Iris pigment epithelial cell (primary cell): ENCODE measurements at regions not wholly inside any gene's neighbourhood (a gene's known extent, or its start where the extent isn't known, plus 50 kb on each side); places are given as distances from the start of the nearest gene placed in this dataset.

Experiments
- DNase-seq: peaks from one replicate; pipeline ENCODE4 v3.0.0-alpha.2; 2011; ENCODE audit warnings: low read depth

DNA sequence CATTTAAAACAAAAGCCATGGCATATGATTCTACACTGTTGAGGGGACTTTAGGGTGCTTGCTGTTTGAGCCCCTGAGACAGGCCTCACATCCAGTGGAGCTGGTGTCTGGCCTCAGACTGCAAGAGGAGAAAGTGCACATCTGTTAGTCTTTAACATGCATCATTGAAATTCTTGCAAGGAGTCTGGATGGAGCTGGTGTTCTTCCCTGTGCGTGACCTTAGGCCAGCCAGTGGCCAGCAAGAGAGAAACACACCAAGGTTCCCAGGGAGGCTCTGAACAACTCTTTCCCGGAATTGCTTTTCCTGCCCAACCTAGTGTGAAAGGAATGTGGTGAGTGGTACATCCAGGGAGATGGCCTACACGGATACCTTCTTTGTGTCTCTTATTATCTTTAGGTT lies 282.8 kb upstream of the TNC start:
- peak; percentile 52 for DNase-seq

- DNase-seq, result no peak
These were observed 283.9 kb upstream of the TNC start for GRCh38 chr9:115401756-115402327.

- no peak for DNase-seq
These were observed 285.8 kb upstream of the TNC start for GRCh38 chr9:115403753-115404152.

DNA sequence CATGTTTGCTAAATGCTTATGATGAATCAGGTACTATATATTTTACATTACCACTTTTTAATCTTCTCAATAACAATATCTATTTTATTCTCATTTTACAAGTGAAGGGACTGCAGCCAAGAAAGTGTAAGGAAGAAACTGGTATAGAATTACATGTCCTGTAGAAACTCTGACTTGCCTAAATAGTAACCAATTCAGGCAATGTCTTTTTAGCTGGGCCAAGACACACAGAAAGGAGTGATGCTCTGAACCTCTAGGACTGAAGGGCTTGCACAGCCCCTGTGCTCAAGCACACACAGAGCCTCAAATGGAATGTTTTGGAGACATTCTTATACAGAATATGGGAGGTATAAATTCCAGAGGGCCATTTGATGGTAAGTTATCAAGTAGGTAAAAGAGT lies 286.4 kb upstream of the TNC start:
- no peak for DNase-seq

DNA sequence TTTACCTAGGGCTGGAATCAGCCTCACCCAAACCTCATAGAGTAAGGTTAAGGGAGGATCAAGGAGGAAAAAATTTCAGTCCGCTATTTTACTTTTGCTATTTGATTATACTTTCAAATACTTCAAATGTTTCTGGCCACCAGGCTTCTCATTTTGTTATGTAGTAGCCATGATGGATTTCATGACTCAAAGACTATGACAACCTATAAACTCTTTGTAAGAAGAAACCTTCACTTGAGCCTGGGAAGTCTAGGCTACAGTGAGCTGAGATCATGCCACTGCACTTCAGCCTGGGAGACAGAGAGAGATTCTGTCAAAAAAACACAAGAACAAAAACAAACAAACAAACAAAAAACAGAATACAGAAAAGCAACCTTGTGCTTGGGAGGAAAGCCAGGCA lies 293.6 kb upstream of the TNC start:
- no peak for DNase-seq

- no peak for DNase-seq
These were observed 294.1 kb upstream of the TNC start for GRCh38 chr9:115411993-115412452.

DNA sequence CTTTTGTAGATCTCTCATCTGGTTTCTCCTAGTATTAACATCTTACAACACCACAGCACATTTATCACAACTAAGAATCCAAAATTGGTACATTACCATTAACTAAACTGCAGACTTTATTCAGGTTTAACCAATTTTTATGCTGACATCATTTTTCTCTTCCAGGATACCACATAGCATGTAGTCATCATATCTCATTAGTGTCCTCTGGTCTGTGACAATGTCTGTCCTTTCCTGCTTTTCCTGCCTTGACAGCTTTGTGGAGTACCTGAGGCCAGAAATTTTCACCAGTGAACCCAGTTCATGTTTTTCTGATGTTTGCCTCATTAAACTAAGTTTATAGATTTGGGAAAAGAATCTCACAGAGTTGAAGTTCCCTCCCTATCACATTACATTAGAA lies 294.7 kb upstream of the TNC start:
- DNase-seq, result no peak

GRCh38 chr9:115413304-115413703 lies 295.3 kb upstream of the TNC start:
- DNase-seq, result no peak

GRCh38 chr9:115413766-115414382 lies 295.9 kb upstream of the TNC start:
- DNase-seq, result no peak

GRCh38 chr9:115414561-115414960 lies 296.6 kb upstream of the TNC start:
- no peak for DNase-seq

DNA sequence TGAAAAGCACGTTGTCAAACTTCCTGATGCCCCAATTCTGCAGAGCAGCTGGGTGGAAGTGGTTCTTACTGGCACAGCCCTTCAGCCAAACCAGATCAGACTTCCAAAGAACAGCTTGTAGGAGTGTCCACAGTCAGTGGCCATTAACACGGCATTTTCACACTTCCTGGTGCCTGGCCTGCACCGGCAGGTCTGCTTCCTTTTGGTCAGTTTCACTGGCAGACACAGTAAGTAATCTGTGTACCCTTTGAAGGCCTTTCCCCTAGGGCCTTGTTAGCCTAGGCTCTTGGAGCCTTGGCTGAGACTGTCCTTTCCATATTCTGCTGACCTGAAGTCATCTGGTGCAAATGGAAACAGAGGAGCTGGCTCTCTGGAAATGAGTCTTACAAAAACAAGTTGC lies 297.5 kb upstream of the TNC start:
- no peak for DNase-seq

DNA sequence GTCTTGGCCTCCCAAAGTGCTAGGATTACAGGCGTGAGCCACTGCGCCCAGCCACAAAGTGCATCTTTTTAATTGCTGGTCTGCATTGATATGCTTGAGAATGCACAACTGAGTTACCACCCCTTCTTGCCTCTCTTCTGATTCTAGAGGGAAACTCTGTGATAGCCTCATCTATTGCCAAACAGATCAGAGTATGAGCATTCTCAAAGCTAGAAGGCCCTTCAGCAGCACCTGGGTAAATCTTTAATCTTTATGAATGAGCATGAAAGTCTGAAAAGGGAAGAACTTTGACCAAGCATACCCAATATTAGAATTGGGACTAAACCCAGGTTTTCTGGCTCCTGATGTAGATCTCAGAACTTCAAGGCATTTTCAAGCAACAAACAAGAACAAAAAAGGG lies 298.3 kb upstream of the TNC start:
- DNase-seq, result no peak

DNA sequence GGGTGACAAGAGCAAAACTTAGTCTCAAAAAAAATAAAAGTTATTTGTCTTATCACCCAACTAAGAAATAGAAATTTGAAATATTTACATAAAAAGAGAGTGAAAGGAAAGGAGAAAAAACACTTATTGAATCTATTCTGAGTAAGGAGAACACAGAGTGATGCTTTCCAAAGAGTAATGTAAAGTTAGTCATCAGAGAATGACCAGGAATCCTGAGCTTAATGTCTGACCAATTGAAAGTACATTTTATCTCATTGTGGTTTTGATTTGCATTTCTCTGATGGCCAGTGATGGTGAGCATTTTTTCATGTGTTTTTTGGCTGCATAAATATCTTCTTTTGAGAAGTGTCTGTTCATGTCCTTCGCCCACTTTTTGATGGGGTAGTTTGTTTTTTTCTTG lies 300.2 kb upstream of the TNC start:
- DNase-seq, result peak; percentile 56

DNA sequence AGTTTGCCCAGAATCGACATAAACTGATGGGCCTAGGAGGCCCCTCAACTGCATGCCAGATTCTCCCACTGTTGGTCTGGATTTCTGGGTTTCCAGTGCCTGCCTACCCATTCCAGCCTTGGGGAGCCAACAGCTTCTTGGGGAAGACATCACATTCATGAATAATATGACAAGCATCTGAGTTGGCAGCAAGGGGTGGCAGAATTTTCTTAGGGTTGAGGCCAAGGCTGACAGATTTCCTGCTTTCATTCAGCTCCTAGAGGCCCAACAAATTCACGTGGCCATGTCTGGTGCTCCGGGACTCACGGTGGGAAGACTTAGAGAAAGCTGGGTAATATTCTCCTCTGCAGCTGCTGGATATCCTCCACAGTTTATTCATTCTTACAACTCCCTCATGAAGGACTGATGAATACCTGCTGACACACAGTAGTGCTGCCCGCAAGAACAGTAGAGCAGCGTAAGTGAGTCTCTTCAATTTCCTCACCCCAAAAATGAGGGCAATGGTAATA lies 305.0 kb upstream of the TNC start:
- DNase-seq, result no peak

- no peak for DNase-seq
These were observed 305.7 kb upstream of the TNC start for GRCh38 chr9:115423646-115424045.

- DNase-seq, result no peak
These were observed 307.6 kb upstream of the TNC start for GRCh38 chr9:115425601-115426000.

- no peak for DNase-seq
These were observed 319.5 kb upstream of the TNC start for GRCh38 chr9:115437418-115437817.

DNA sequence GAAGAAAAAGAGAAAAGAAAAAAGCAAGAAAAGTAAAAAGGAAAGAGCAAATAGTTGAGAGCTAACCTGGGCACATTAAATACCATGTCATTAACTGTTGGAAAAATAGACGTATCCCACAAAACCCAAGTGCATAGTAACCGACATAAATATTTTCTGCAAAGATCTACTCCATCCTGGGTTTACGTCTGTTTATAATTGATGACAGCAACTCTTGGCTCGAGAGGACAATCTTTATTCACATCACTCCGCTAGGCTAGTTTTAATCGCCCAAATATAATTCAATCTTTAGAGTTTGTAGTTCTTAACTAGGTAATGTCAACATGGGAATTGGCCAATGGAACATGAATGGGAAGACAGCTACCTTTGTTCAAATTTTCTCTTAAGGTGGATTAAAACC lies 321.7 kb upstream of the TNC start:
- DNase-seq, result no peak

- peak; percentile 36 for DNase-seq
These were observed 324.1 kb upstream of the TNC start for GRCh38 chr9:115442054-115442453.

DNA sequence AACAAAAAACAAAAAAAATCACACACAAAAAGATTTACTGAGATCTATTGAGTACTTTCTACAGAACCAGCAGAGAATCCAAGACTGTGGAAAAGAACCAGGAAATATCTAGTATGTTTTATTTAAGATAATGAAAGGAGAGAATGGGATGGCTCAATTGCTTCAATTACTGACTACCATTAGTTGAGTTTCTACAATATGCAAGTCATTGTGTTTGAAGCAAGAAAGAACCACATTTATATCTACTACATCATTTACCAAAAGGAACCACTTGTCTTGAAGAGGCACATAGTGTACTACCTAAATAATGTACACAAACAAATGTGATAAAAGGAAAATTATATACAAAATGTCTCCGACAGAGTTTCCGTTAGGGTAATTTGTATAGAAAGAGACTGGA lies 325.9 kb upstream of the TNC start:
- no peak for DNase-seq

GRCh38 chr9:115444959-115445358 lies 327.0 kb upstream of the TNC start:
- no peak for DNase-seq

GRCh38 chr9:115445655-115446054 lies 327.7 kb upstream of the TNC start:
- no peak for DNase-seq

DNA sequence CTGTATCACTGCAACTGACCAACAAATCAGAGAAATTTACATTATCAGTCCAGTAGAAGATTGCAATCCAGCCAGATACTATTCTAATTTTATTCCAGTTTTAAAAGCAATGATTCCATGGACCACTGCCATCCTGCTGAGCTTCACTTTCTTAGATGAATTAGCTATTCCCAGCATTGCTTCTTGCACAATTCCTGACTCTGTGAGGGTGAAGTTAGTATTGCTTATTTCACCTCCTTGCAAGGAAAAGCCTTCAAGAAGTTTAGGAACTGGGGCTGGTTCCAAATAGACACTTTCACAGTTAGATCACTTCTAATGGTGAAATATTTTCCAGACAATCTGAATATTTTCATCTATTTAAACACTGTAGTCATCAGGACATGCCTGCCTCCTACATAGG lies 338.6 kb upstream of the TNC start:
- DNase-seq, result no peak

DNA sequence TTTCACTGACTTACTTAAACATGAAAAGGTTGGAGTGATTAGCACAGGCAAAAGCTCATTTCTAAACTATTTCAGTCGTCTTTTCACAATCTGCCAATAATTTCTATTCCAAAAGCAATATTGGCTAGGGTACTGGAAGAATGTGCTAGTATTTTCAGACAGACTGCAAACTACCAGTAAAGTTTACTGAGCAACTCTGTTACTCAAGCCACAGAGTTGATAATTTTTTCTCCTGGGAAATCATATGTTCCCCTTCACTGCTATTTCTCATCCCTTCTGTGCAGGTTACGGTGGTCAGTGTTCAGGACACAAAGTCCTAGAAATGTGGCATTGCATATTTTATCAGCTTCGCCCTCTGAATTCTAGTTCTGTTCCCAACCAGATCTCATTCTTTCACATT lies 343.3 kb upstream of the TNC start:
- no peak for DNase-seq
